ENCODE measurements at regions not wholly inside any gene's neighbourhood (a gene's known extent, or its start where the extent isn't known, plus 50 kb on each side); places are given as distances from the start of the nearest gene placed in this dataset.

- DNase-seq (ENCODE audit: low read depth): no peak
- ChIA-PET POLR2A (no interaction called here), CTCF (interaction anchor here (1.1 kb wide), 1 partner anchor 421 kb away, joined by 4 read pairs; no protein-coding TSS in a partner anchor)
- no peaks in the 10 kb centered on the region for H3K27me3 ChIP-seq (ENCODE audit: control insufficient read depth, insufficient read depth, low read length)
- no peaks in the 10 kb centered on the region for H3K36me3 ChIP-seq (ENCODE audit: control insufficient read depth, insufficient read depth, low read length)
- no peak for TF ChIP-seq CTCF (IDR thresholded peaks at IDR 0.05; ENCODE audit: insufficient read depth, low read depth, low read length)
- no peak overlapping the region for H3K4me3 ChIP-seq (ENCODE audit: low read depth, low read length)
Observed at GRCh38 chr10:131635564-131636015, 265.2 kb upstream of the PPP2R2D start.

DNA sequence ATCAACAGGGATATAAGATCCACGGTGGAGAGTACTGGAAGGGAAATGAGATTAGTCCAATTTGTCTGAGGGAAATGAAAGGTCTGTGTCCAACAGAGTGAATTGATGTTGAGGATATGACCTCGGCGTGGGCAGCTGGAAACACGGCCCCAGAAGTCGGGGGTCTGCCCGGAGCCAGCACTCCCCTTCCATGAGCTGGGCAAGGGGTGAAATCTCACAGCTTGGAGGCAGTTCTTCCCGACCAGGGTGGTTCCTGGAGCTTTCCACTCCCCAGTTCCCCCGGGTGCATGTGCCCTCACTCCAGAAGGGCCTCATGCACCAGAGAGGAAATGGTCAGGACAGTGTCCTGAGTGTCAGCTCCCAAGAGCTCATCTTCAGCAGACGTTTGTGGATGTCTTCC is 264.7 kb upstream of the PPP2R2D start:
- H3K4me3 ChIP-seq (ENCODE audit: low read depth, low read length): no peak overlapping the region
- POLR2A ChIA-PET: no interaction called here
- TF ChIP-seq CTCF (IDR thresholded peaks at IDR 0.05; ENCODE audit: insufficient read depth, low read depth, low read length): no peak
- H3K27me3 ChIP-seq (ENCODE audit: control insufficient read depth, insufficient read depth, low read length): no peaks in the 10 kb centered on the region
- CTCF ChIA-PET: interaction anchor here (1.1 kb wide), 1 partner anchor 422 kb away, joined by 4 read pairs; no protein-coding TSS in a partner anchor
- H3K36me3 ChIP-seq (ENCODE audit: control insufficient read depth, insufficient read depth, low read length): no peaks in the 10 kb centered on the region
- no peak for DNase-seq (ENCODE audit: low read depth)

DNA sequence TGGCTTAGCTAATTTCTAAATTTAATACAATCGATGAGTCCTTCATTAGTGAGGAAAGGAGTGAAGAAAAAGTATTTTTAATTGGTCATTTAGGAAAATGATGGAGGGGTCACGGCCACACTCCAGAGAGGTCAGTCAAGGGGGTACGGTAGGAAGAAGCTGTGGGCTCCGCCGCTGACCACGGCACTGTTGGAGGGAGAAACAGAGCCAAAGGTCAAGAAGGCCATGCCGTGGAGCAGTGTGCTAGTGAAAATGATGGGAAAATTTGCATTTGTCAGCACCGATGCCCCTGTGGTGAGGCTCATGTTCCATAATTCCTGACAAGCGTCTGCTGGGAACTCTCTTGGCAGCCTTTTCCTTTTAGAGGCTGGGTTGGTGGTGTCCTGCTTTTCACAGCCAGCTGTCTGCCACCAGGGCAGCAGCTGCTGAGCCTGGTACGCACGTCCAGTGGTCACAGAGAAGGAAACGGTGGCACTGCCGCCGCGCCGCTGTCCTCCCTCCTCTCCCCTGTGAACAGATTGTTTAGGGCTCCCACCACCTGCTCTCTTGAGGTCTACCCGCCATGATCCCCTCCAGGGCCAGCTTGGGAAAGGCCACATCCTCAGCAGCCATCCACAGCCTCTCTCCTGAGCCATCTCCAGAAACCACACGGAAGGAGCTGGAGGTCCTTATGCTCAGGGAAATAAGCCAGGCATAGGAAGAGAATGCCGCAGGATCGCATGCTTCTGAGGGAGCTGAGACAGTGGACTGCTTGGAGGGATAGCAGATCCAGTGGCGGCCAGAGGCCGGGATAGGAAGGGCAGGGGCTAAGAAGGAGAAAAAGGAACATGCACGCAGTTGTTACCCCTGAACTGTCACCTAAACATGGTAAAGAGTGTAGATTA is 263.7 kb upstream of the PPP2R2D start:
- Histone ChIP-seq H3K36me3 (ENCODE audit: control insufficient read depth, insufficient read depth, low read length) (no peaks in the 10 kb centered on the region), H3K27me3 (ENCODE audit: control insufficient read depth, insufficient read depth, low read length) (no peaks in the 10 kb centered on the region), H3K4me3 (ENCODE audit: low read depth, low read length) (no peak overlapping the region)
- ChIA-PET POLR2A (no interaction called here), CTCF (no interaction called here)
- TF ChIP-seq CTCF (IDR thresholded peaks at IDR 0.05; ENCODE audit: insufficient read depth, low read depth, low read length): no peak
- no peak for DNase-seq (ENCODE audit: low read depth)

- CTCF ChIA-PET: no interaction called here
- no peak for TF ChIP-seq CTCF (IDR thresholded peaks at IDR 0.05; ENCODE audit: insufficient read depth, low read depth, low read length)
- no peak for DNase-seq (ENCODE audit: low read depth)
- Histone ChIP-seq H3K27me3 (ENCODE audit: control insufficient read depth, insufficient read depth, low read length) (no peaks in the 10 kb centered on the region), H3K36me3 (ENCODE audit: control insufficient read depth, insufficient read depth, low read length) (no peaks in the 10 kb centered on the region), H3K4me3 (ENCODE audit: low read depth, low read length) (no peak overlapping the region)
- POLR2A ChIA-PET: no interaction called here
Observed at GRCh38 chr10:131638049-131638879, 262.5 kb upstream of the PPP2R2D start.

- H3K36me3 ChIP-seq (ENCODE audit: control insufficient read depth, insufficient read depth, low read length): no peaks in the 10 kb centered on the region
- CTCF ChIA-PET: no interaction called here
- TF ChIP-seq CTCF (IDR thresholded peaks at IDR 0.05; ENCODE audit: insufficient read depth, low read depth, low read length): no peak
- no peaks in the 10 kb centered on the region for H3K27me3 ChIP-seq (ENCODE audit: control insufficient read depth, insufficient read depth, low read length)
- POLR2A ChIA-PET: no interaction called here
- no peak for DNase-seq (ENCODE audit: low read depth)
- H3K4me3 ChIP-seq (ENCODE audit: low read depth, low read length): no peak overlapping the region
Observed at GRCh38 chr10:131638880-131639278, 261.9 kb upstream of the PPP2R2D start.
